ENCODE measurements at regions not wholly inside any gene's neighbourhood (a gene's known extent, or its start where the extent isn't known, plus 50 kb on each side); places are given as distances from the start of the nearest gene placed in this dataset.

- Histone ChIP-seq H4K20me1 (ENCODE audit: insufficient read depth) (no peaks in the 10 kb centered on the region), H3K4me2 (ENCODE audit: low read length) (no peak overlapping the region), H3K9me3 (ENCODE audit: low read length) (no peaks in the 10 kb centered on the region), H3K9me2 (ENCODE audit: insufficient read depth, low read length) (no peaks in the 10 kb centered on the region), H3K79me2 (replicated peaks; ENCODE audit: insufficient read depth, low read length) (no peaks in the 10 kb centered on the region), H3K27me3 (ENCODE audit: insufficient read depth, low read depth, low read length) (no peaks in the 10 kb centered on the region), H3K27ac (ENCODE audit: low read length) (no peak overlapping the region), H3K4me3 (ENCODE audit: low read length) (no peak overlapping the region), H3K9ac (ENCODE audit: low read length) (no peak overlapping the region), H3K36me3 (ENCODE audit: insufficient read depth, low read length) (no peaks in the 10 kb centered on the region), H2AFZ (ENCODE audit: low read depth, low read length) (peak overlapping the region; percentile 7), H3F3A (ENCODE audit: insufficient read depth, low read length, poor library complexity, severe bottlenecking) (no peaks in the 10 kb centered on the region)
- TF ChIP-seq RAD21 (conservative IDR thresholded peaks at IDR 0.05): no peak
- no peak for TF ChIP-seq REST (IDR thresholded peaks at IDR 0.05; ENCODE audit: borderline replicate concordance)
- TF ChIP-seq MXI1 (conservative IDR thresholded peaks at IDR 0.05; ENCODE audit: poor library complexity, severe bottlenecking): no peak
- TF ChIP-seq EP300 (conservative IDR thresholded peaks at IDR 0.05; ENCODE audit: poor library complexity, severe bottlenecking): no peak
These were observed 416.5 kb downstream of the BCKDHB start for GRCh38 chr6:80523010-80523409.

GRCh38 chr6:80522576-80522975 is 416.1 kb downstream of the BCKDHB start:
- TF ChIP-seq REST (IDR thresholded peaks at IDR 0.05; ENCODE audit: borderline replicate concordance): no peak
- TF ChIP-seq RAD21 (conservative IDR thresholded peaks at IDR 0.05): no peak
- TF ChIP-seq EZH2 (IDR thresholded peaks at IDR 0.05; ENCODE audit: borderline replicate concordance, insufficient read depth, low read length, poor library complexity, severe bottlenecking): no peak
- no peak for TF ChIP-seq EP300 (conservative IDR thresholded peaks at IDR 0.05; ENCODE audit: poor library complexity, severe bottlenecking)
- TF ChIP-seq MXI1 (conservative IDR thresholded peaks at IDR 0.05; ENCODE audit: poor library complexity, severe bottlenecking): no peak
- no peak for TF ChIP-seq TAF1 (IDR thresholded peaks at IDR 0.05; ENCODE audit: low read depth)
- H3K79me2 ChIP-seq (replicated peaks; ENCODE audit: insufficient read depth, low read length): no peaks in the 10 kb centered on the region
- H4K20me1 ChIP-seq (ENCODE audit: insufficient read depth): no peaks in the 10 kb centered on the region
- H3K27ac ChIP-seq (ENCODE audit: low read length): no peak overlapping the region
- H3K36me3 ChIP-seq (ENCODE audit: insufficient read depth, low read length): no peaks in the 10 kb centered on the region
- H3K9ac ChIP-seq (ENCODE audit: low read length): no peak overlapping the region
- peak overlapping the region; percentile 7 for H2AFZ ChIP-seq (ENCODE audit: low read depth, low read length)
- H3F3A ChIP-seq (ENCODE audit: insufficient read depth, low read length, poor library complexity, severe bottlenecking): no peaks in the 10 kb centered on the region
- H3K9me2 ChIP-seq (ENCODE audit: insufficient read depth, low read length): no peaks in the 10 kb centered on the region
- H3K9me3 ChIP-seq (ENCODE audit: low read length): no peaks in the 10 kb centered on the region
- no peak overlapping the region for H3K4me2 ChIP-seq (ENCODE audit: low read length)
- no peaks in the 10 kb centered on the region for H3K27me3 ChIP-seq (ENCODE audit: insufficient read depth, low read depth, low read length)
- H3K4me3 ChIP-seq (ENCODE audit: low read length): no peak overlapping the region
